NCI-H345 (cell line): ENCODE measurements at regions not wholly inside any gene's neighbourhood (a gene's known extent, or its start where the extent isn't known, plus 50 kb on each side); places are given as distances from the start of the nearest gene placed in this dataset.
A peak's percentile ranks its signal among the peaks of the same experiment; 100 is the strongest.

Experiments used
- DNase-seq: peaks from one replicate; lab custom pipeline; 2025; lab: John Stamatoyannopoulos, UW

- DNase-seq: peak; percentile 79
Observed at GRCh38 chr18:71899707-71900472, 644.3 kb downstream of the CBLN2 start.

- DNase-seq: no peak
Observed at GRCh38 chr18:71899183-71899582, 645.0 kb downstream of the CBLN2 start.

GRCh38 chr18:71887509-71887908 lies 656.6 kb downstream of the CBLN2 start:
- no peak for DNase-seq

- no peak for DNase-seq
Observed at GRCh38 chr18:71878226-71878625, 665.9 kb downstream of the CBLN2 start.

GRCh38 chr18:71873695-71874094 lies 670.4 kb downstream of the CBLN2 start:
- DNase-seq: no peak

- no peak for DNase-seq
Observed at GRCh38 chr18:71865888-71866287, 678.3 kb downstream of the CBLN2 start.

- DNase-seq: no peak
Observed at GRCh38 chr18:71850602-71851001, 693.5 kb downstream of the CBLN2 start.

GRCh38 chr18:71849407-71849806 lies 694.7 kb downstream of the CBLN2 start:
- no peak for DNase-seq

GRCh38 chr18:71846716-71847115 lies 697.4 kb downstream of the CBLN2 start:
- DNase-seq: no peak

- no peak for DNase-seq
Observed at GRCh38 chr18:71844814-71845213, 699.3 kb downstream of the CBLN2 start.

- DNase-seq: no peak
Observed at GRCh38 chr18:71842666-71843065, 701.5 kb downstream of the CBLN2 start.

- no peak for DNase-seq
Observed at GRCh38 chr18:71837547-71837946, 706.6 kb downstream of the CBLN2 start.

- no peak for DNase-seq
Observed at GRCh38 chr18:71832946-71833617, 711.1 kb downstream of the CBLN2 start.

GRCh38 chr18:71831039-71831438 lies 713.1 kb downstream of the CBLN2 start:
- DNase-seq: no peak

- DNase-seq: no peak
Observed at GRCh38 chr18:71827301-71827700, 716.8 kb downstream of the CBLN2 start.

- DNase-seq: no peak
Observed at GRCh38 chr18:71815305-71815704, 728.8 kb downstream of the CBLN2 start.

- DNase-seq: peak; percentile 24
Observed at GRCh38 chr18:71809711-71810110, 734.4 kb downstream of the CBLN2 start.

- no peak for DNase-seq
Observed at GRCh38 chr18:71808616-71809015, 735.5 kb downstream of the CBLN2 start.

- DNase-seq: no peak
Observed at GRCh38 chr18:71807586-71807985, 736.6 kb downstream of the CBLN2 start.

- no peak for DNase-seq
Observed at GRCh38 chr18:71798986-71799673, 745.0 kb downstream of the CBLN2 start.

GRCh38 chr18:71797554-71797953 lies 746.6 kb downstream of the CBLN2 start:
- DNase-seq: no peak

- no peak for DNase-seq
Observed at GRCh38 chr18:71784777-71785176, 759.4 kb downstream of the CBLN2 start.

- peak; percentile 62 for DNase-seq
Observed at GRCh38 chr18:71760541-71760940, 783.6 kb downstream of the CBLN2 start.
